Kidney (tissue), 13 donors: ENCODE measurements at regions not wholly inside any gene's neighbourhood (a gene's known extent, or its start where the extent isn't known, plus 50 kb on each side); places are given as distances from the start of the nearest gene placed in this dataset.
"Not testable (repeated sequence)": the region's sequence is repeated elsewhere in the genome, so short reads cannot be mapped to it uniquely, and the experiment has no call there.

ENCODE experiments used
- DNase-seq, 5 donors: peaks; one replicate each; pipeline ENCODE4 v3.0.0-alpha.2; 2013 to 2020
- FAIRE-seq: peaks from 2 replicates; lab custom pipeline; 2012; peaks lifted over from hg19 to GRCh38; lab: Jason Lieb, UNC
- H3K27ac ChIP-seq, 2 donors: one replicate each; pipeline ENCODE4 v1.7.0; 2013; ENCODE audit warnings: low read depth in 2 of 2, low read length in 2 of 2, inconsistent platforms in 1 of 2
- H3K27me3 ChIP-seq: one replicate; pipeline ENCODE4 v1.7.1; 2013; ENCODE audit warnings: low read length, inconsistent platforms; ENCODE audit not compliant: control insufficient read depth, insufficient read depth
- H3K36me3 ChIP-seq, 3 donors: one replicate each; pipeline versions ENCODE4 v1.7.0 to v1.7.1; 2013; ENCODE audit warnings: low read length in 3 of 3, control low read depth in 1 of 3, inconsistent platforms in 1 of 3; ENCODE audit not compliant: insufficient read depth in 3 of 3, control insufficient read depth in 2 of 3
- H3K4me1 ChIP-seq, 3 donors: one replicate each; pipeline versions ENCODE4 v1.7.0 to v1.7.1; 2013; ENCODE audit warnings: low read length in 3 of 3, inconsistent platforms in 1 of 3, low read depth in 1 of 3; ENCODE audit not compliant: control insufficient read depth in 2 of 3, insufficient read depth in 2 of 3
- H3K4me3 ChIP-seq, 3 donors: one replicate each; pipeline versions ENCODE4 v1.7.0 to v1.8.1; 2013; ENCODE audit warnings: low read length in 3 of 3, control low read depth in 1 of 3, inconsistent platforms in 1 of 3
- H3K9ac ChIP-seq, 3 donors: one replicate each; pipeline versions ENCODE4 v1.7.0 to v1.7.1; 2013; ENCODE audit warnings: low read length in 3 of 3, control low read depth in 1 of 3, inconsistent platforms in 1 of 3
- H3K9me3 ChIP-seq, 3 donors: one replicate each; pipeline versions ENCODE4 v1.7.0 to v1.7.1; 2013; ENCODE audit warnings: low read length in 3 of 3, control low read depth in 1 of 3, inconsistent platforms in 1 of 3; ENCODE audit not compliant: control insufficient read depth in 2 of 3, insufficient read depth in 1 of 3
- intact Hi-C: fragments of 100-400 bp; cut with DNase I; formaldehyde crosslinking; loops from one replicate; pipeline ENCODE4 v1.11.1; 2022
- TF ChIP-seq, protein P1 (sequence below): IDR thresholded peaks from 3 replicates; pipeline ENCODE4 v1.5.1; 2012; ENCODE audit warnings: mild to moderate bottlenecking, moderate library complexity, borderline replicate concordance; ENCODE audit not compliant: insufficient read depth; ENCODE audit errors: extremely low read depth
- donor health status: control.
- donor health status: control.
- donor health status: control.
- donor health status: control.
- donor health status: control.
- donor health status: DM: yes; HTN: yes; CAD: no.
- donor health status: Normal renal cell carcinoma (clear cell type).

DNA sequence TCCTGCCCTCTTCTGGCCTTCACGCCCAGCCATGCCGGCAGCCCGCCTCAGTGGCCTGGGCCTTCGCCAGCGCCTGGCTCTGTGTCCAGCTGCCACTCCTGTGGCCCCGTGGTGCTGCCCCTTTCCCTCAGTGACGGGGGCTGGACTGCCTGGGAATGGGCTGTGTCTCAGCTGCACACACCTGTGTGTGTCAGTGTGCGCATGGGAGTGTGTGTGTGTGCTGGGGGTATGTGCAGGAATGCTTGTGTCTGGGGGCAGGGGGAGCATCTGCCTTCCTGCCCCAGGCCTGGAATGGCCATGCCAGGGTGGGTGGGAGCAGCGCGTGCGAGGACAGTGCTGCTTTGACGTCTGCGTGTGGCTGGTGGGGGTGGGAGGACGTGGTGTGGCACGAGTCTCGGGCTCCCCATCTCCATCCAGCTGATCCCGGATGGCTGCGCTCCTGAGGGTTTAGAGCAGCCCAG, 224.9 kb downstream of the TMEM121 start:
- H3K4me1 ChIP-seq, H3K9me3 ChIP-seq, H3K27me3 ChIP-seq, H3K4me3 ChIP-seq, H3K27ac ChIP-seq, intact Hi-C loops, H3K9ac ChIP-seq, FAIRE-seq, H3K36me3 ChIP-seq: not testable (repeated sequence)
- peak in 2 of 5 donors; percentile 19 to 60 for DNase-seq

DNA sequence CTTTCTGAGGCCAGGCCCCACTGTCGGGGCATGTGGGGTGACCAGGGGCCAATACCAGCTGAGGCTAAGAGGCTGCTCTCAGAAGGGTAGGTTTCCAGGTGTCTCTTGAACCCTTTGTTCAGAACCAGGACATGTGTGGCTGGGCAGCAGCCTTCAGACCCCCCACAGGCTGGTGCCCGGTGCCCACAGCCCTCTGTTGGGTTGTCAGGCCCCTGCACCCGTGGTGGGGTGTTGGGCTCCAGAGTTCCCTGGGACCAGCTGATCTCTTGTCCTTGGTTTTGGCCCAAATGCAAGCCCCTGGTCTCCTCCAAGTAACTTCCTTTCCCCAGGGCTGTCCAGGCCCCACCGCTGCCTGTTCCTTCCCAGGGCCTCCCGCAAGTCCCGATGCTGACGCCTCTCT, 226.0 kb downstream of the TMEM121 start:
- DNase-seq, FAIRE-seq, H3K27me3 ChIP-seq, intact Hi-C loops, H3K4me3 ChIP-seq, H3K27ac ChIP-seq, H3K9me3 ChIP-seq, H3K4me1 ChIP-seq, H3K36me3 ChIP-seq, H3K9ac ChIP-seq: not testable (repeated sequence)

DNA sequence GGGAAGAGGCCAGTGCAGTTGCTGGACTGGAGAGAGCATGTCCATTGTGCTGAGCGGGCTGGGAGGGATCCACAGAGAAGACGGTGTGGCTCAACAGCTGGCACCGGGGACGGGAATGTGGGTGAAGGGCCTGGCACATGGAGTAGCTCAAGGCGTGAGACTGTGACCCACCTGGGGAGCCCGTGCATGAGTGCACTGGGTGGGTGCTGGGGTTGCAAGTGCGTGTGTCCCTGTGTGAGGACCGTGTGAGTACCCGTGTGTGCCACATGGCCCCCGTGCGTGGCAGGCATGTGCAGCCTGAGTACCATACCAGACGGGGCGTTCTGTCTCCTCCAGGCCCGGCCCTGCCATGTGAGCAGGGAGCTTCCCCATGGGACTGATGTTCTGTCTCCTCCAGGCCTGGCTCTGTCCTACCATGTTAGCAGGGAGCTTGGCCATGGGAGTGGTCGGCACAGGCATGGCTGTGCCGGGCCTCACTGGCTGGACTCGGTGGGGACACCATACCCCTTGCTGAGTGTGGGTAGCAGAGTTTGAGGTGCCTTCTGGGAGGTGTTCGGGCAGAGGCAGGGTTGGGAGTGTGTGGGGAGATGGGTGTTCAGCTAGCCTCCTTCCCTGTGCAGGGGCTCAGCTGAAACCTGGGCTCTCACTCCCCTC, 234.4 kb downstream of the TMEM121 start:
- no peaks in the 10 kb centered on the region for H3K4me1 ChIP-seq
- intact Hi-C loops = loop anchor here (2.0 kb wide), 1 partner anchor 144 kb away; no protein-coding TSS in a partner anchor
- peak in 2 of 5 donors; percentile 23 to 44 for DNase-seq
- no peak for FAIRE-seq
- no peaks in the 10 kb centered on the region for H3K27me3 ChIP-seq
- H3K9me3 ChIP-seq = peaks cover 0 to 4% (median 0%) of the 10 kb centered on the region in 3 donors
- H3K27ac ChIP-seq = no peak overlapping the region
- no peak overlapping the region for H3K4me3 ChIP-seq
- TF ChIP-seq, protein P1, sequence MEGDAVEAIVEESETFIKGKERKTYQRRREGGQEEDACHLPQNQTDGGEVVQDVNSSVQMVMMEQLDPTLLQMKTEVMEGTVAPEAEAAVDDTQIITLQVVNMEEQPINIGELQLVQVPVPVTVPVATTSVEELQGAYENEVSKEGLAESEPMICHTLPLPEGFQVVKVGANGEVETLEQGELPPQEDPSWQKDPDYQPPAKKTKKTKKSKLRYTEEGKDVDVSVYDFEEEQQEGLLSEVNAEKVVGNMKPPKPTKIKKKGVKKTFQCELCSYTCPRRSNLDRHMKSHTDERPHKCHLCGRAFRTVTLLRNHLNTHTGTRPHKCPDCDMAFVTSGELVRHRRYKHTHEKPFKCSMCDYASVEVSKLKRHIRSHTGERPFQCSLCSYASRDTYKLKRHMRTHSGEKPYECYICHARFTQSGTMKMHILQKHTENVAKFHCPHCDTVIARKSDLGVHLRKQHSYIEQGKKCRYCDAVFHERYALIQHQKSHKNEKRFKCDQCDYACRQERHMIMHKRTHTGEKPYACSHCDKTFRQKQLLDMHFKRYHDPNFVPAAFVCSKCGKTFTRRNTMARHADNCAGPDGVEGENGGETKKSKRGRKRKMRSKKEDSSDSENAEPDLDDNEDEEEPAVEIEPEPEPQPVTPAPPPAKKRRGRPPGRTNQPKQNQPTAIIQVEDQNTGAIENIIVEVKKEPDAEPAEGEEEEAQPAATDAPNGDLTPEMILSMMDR = no peak
- no peak overlapping the region for H3K9ac ChIP-seq
- H3K36me3 ChIP-seq = no peaks in the 10 kb centered on the region

DNA sequence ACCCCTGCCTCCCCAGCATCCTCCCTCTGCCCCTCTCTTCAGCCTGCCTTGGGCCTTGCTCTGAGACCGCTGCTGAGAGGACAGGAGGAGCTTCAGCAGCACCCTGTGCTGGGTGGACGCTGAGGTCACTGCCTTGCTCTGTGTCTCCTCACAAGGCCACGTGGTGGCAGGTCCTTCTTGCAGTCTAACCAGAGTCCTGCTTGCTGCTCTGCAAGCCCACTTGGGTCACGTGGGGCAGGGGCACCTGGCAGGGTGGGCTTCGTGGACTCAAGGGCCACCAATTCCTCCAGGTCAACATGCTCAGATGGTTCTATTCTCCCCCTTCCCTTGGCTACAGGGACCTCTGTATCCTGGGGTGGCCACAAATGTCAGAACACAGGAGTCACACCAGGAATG, 235.0 kb downstream of the TMEM121 start:
- not testable (repeated sequence) for H3K4me3 ChIP-seq, H3K9ac ChIP-seq, H3K36me3 ChIP-seq, H3K4me1 ChIP-seq, H3K27me3 ChIP-seq, H3K9me3 ChIP-seq, FAIRE-seq, H3K27ac ChIP-seq
- DNase-seq = peak in 2 of 5 donors; percentile 5 to 49
- intact Hi-C loops = loop anchor here (2.0 kb wide), 1 partner anchor 145 kb away; no protein-coding TSS in a partner anchor

DNA sequence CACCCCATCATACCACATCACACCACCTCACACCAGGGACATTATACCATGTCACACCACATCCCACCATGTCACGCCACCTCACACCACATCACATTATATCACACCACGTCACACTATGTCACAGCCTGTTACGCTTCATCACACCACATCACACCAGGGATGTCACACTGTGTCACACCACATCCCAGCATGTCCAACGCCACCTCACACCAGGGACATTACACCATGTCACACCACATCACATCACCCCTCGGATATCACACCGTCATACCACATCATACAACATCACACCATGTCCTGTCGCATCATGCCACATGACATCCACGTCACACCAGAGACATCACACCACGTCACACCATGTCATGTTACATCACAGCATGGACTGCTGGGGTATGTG, 235.5 kb downstream of the TMEM121 start:
- TF ChIP-seq, protein P1 = no peak
- Histone ChIP-seq H3K27ac (no peak overlapping the region), H3K4me1 (no peaks in the 10 kb centered on the region), H3K27me3 (no peaks in the 10 kb centered on the region), H3K36me3 (no peaks in the 10 kb centered on the region), H3K9ac (no peak overlapping the region), H3K4me3 (no peak overlapping the region), H3K9me3 (peaks cover 0 to 4% (median 0%) of the 10 kb centered on the region in 3 donors)
- FAIRE-seq (no peak), DNase-seq (peak in 1 of 5 donors; percentile 2)
- intact Hi-C loops = loop anchor here (2.0 kb wide), 1 partner anchor 145 kb away; no protein-coding TSS in a partner anchor

DNA sequence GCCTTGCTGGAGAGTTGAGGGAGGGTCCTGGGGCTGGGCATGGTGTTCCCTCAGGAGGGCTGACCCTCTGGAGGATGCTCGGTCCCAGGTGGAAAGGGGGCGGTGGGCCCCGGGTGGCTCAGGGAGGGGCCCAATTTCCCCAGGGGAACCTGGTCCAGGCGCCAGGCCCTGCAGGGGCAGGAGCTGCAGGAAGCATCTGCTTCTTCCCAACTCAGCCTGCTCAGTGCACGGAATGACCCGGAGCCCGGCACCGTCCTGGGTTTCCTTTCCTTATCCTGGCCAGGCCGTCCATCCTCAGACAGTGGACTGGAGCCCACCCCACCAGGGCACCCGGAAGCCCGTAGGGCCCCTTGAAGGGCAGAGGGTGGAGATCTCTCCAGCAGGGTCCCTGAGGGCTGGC, 235.9 kb downstream of the TMEM121 start:
- intact Hi-C loops, H3K9me3 ChIP-seq, H3K4me1 ChIP-seq, H3K27ac ChIP-seq, H3K9ac ChIP-seq, FAIRE-seq, H3K4me3 ChIP-seq, H3K36me3 ChIP-seq, H3K27me3 ChIP-seq, DNase-seq: not testable (repeated sequence)
